MCF 10A (cell line): ENCODE measurements at regions not wholly inside any gene's neighbourhood (a gene's known extent, or its start where the extent isn't known, plus 50 kb on each side); places are given as distances from the start of the nearest gene placed in this dataset.
A peak's percentile ranks its signal among the peaks of the same experiment; 100 is the strongest.

Source experiments
- BruUV-seq: library from RNA; stranded (reverse); fragments of 400-500 nt; replicated peaks from 2 replicates; lab custom pipeline; 2021; lab: Mats Ljungman, UMichigan
- CTCF ChIA-PET: fragments of 300-600 bp; sonication (Branson Sonifier 250); formaldehyde crosslinking; extraction: SDS; loops from one replicate; lab custom pipeline; 2021; ENCODE audit warnings: antibody characterized with exemption, inconsistent platforms; lab: Yijun Ruan, JAX
- POLR2A ChIA-PET: fragments of 300-600, 350-650 bp; sonication (Branson Sonifier 250); formaldehyde crosslinking; extraction: SDS; loops from one replicate; lab custom pipeline; 2020; ENCODE audit warnings: antibody characterized with exemption, inconsistent platforms; lab: Yijun Ruan, JAX
- DNase-seq: peaks from one replicate; pipeline ENCODE4 v3.0.0-alpha.2; 2018; ENCODE audit not compliant: unreplicated experiment
- H3K27ac Mint-ChIP-seq: one replicate; pipeline ENCODE4 v1.8.0; 2022; ENCODE audit warnings: mild to moderate bottlenecking, low read depth, mixed read lengths; ENCODE audit not compliant: unreplicated experiment
- H3K27me3 Mint-ChIP-seq: one replicate; pipeline ENCODE4 v1.8.0; 2022; ENCODE audit warnings: mixed read lengths; ENCODE audit not compliant: insufficient read depth, unreplicated experiment
- H3K36me3 Mint-ChIP-seq: one replicate; pipeline ENCODE4 v1.8.0; 2022; ENCODE audit warnings: mild to moderate bottlenecking, moderate library complexity, mixed read lengths; ENCODE audit not compliant: insufficient read depth, unreplicated experiment
- H3K4me1 Mint-ChIP-seq: one replicate; pipeline ENCODE4 v1.8.0; 2022; ENCODE audit warnings: mixed read lengths; ENCODE audit not compliant: insufficient read depth, unreplicated experiment
- H3K4me3 Mint-ChIP-seq: one replicate; pipeline ENCODE4 v1.8.0; 2022; ENCODE audit warnings: mild to moderate bottlenecking, moderate library complexity, mixed read lengths; ENCODE audit not compliant: unreplicated experiment
- H3K9me3 Mint-ChIP-seq: one replicate; pipeline ENCODE4 v1.8.0; 2022; ENCODE audit warnings: mixed read lengths; ENCODE audit not compliant: unreplicated experiment
- intact Hi-C: fragments of 100-400 bp; cut with micrococcal nuclease; formaldehyde crosslinking; loops from 2 replicates; pipeline ENCODE4 v1.14.1; 2022
- TF ChIP-seq, protein P1 (sequence below): fragments of 200-600 bp; IDR thresholded peaks from one replicate; pipeline ENCODE4 v1.8.0; 2022; ENCODE audit warnings: antibody characterized with exemption, mild to moderate bottlenecking; ENCODE audit not compliant: unreplicated experiment

DNA sequence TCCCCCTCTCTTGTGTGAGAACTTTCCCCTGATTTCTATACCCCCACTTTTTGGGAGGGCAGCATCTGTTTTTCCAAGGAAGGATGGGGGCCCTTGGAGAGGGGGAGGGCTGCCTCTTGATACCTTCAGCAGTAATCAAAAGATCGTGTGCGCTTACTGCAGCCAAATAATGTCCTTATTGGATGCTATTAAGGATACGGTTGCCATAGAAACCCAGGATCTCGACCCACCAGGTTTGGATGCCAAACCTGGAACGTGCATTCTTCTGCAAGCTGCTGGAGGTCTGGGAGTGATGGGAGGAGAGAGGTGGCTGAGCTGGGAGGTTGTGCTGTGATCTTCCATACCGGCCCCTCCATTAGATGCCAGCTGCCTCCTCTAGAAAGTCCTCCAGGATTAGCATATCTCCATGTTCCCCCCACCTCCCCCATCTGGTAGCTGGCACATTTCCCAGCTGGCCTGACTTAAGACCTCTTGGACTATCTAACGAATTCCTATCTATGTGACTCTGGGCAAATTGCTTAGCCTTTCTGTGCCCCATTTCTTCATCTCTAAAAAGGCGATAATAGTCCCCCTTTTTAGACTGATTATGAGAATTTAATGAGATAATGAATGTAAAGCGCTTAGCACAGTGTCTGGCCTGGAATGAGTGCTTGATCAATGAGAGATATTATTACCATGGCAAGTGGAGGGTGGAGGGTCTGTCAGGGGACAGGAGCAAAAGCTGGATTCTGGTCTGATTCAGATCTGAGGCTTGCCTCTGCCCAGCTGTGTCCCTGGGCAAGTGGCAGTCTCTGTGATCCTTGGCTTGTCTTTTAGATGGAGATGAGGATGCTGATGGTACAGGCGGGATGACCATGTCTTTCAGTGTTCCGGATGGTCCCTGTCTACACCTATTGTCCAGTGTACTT is 78.5 kb upstream of the PCBD1 start:
- BruUV-seq = no TSS peak
- intact Hi-C loops = no loop called here
- H3K9me3 Mint-ChIP-seq = peaks cover 3% of the 10 kb centered on the region
- no peaks in the 10 kb centered on the region for H3K4me1 Mint-ChIP-seq
- ChIA-PET POLR2A (no interaction called here), CTCF (interaction anchor here (0.6 kb wide), 1 partner anchor 286 kb away, joined by 3 read pairs; no protein-coding TSS in a partner anchor)
- DNase-seq = no peak
- no peak overlapping the region for H3K4me3 Mint-ChIP-seq
- TF ChIP-seq, protein P1, sequence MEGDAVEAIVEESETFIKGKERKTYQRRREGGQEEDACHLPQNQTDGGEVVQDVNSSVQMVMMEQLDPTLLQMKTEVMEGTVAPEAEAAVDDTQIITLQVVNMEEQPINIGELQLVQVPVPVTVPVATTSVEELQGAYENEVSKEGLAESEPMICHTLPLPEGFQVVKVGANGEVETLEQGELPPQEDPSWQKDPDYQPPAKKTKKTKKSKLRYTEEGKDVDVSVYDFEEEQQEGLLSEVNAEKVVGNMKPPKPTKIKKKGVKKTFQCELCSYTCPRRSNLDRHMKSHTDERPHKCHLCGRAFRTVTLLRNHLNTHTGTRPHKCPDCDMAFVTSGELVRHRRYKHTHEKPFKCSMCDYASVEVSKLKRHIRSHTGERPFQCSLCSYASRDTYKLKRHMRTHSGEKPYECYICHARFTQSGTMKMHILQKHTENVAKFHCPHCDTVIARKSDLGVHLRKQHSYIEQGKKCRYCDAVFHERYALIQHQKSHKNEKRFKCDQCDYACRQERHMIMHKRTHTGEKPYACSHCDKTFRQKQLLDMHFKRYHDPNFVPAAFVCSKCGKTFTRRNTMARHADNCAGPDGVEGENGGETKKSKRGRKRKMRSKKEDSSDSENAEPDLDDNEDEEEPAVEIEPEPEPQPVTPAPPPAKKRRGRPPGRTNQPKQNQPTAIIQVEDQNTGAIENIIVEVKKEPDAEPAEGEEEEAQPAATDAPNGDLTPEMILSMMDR = no peak
- H3K36me3 Mint-ChIP-seq = no peaks in the 10 kb centered on the region
- H3K27me3 Mint-ChIP-seq = peaks cover 29% of the 10 kb centered on the region
- no peak overlapping the region for H3K27ac Mint-ChIP-seq

DNA sequence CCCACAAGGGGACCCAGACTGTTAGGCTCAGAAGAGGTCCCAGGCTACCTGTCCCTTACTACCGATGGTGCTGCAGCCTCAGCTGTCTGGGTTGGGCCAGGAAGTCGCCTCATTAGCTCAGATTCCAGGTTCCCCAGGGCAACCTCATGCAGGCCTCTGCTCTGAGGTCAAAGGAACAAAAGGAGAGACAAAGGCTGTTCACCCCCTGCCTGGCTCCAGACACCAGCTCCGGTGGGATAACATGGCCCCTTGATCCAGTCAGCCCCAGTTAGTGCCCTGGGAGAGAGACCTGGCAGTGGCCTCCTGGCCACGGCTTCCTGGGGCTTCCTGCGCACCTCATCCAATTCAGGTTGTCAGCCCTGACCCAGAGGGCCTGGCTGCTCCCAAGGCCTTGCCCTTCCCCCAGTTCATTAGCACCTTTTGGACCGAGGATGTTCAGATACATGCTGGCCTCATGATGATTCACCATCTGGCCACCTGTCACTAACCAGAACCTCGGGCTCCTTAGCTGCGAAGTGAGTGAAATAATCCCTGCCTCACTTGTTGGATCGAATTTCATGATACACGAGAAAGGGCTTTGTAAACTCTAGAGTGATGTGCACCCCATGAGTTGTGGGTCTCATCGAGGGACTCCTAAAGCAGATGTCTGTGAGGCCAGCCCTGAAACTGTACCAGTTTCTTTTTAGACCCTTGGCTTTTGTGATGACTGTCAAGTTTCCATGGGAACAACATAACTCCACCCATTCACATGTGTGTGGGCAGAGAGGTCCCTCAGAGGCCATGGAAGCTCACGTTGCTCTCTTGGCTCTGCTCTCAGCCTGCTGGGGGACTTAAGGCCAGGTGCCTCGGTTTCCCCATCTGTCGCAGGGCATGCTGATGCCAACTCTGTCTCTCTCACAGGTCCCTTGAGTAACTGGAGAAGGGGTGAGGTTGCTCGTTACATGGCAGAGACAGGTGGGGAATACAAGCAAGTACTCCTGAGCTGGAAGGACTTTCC is 79.5 kb upstream of the PCBD1 start:
- Mint-ChIP-seq H3K27ac (no peak overlapping the region), H3K27me3 (peaks cover 31% of the 10 kb centered on the region)
- TF ChIP-seq, protein P1 = no peak

DNA sequence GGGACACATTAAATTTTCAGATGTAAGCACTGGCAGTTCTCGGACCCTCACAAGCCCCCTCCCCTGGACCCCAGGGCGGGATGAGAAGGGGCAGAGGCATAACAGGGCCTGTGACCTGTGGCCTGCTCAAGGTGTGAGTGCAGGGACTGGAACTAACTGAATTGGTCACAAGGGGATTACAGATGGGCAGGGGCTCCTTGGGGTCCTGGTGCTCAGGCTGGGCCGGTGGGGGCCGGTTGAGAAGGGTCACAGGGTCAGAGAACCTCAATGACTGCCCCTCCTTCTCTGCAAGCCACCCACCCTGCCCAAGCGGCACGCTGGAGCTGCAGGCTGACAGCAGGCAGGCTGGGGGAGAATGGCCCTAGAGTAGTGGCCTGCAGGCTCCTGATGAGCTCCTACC is 80.8 kb upstream of the PCBD1 start:
- ChIA-PET POLR2A (no interaction called here), CTCF (no interaction called here)
- TF ChIP-seq, protein P1 = no peak
- intact Hi-C loops = no loop called here
- BruUV-seq = no TSS peak
- H3K4me1 Mint-ChIP-seq = no peaks in the 10 kb centered on the region
- H3K4me3 Mint-ChIP-seq = no peak overlapping the region
- DNase-seq = no peak
- peaks cover 7% of the 10 kb centered on the region for H3K9me3 Mint-ChIP-seq
- H3K27me3 Mint-ChIP-seq = peaks cover 30% of the 10 kb centered on the region
- no peaks in the 10 kb centered on the region for H3K36me3 Mint-ChIP-seq
- H3K27ac Mint-ChIP-seq = no peak overlapping the region

More for the DNA sequence above, 79.5 kb upstream of the PCBD1 start:
- peaks cover 7% of the 10 kb centered on the region for H3K9me3 Mint-ChIP-seq
- intact Hi-C loops = no loop called here
- POLR2A ChIA-PET = no interaction called here
- DNase-seq = peak; percentile 2
- CTCF ChIA-PET = interaction anchor here (0.6 to 1.0 kb wide), 2 partner anchors 44 to 285 kb away, joined by 3 read pairs; no protein-coding TSS in a partner anchor
- no peak overlapping the region for H3K4me3 Mint-ChIP-seq
- no peaks in the 10 kb centered on the region for H3K4me1 Mint-ChIP-seq
- no peaks in the 10 kb centered on the region for H3K36me3 Mint-ChIP-seq
- no TSS peak for BruUV-seq

DNA sequence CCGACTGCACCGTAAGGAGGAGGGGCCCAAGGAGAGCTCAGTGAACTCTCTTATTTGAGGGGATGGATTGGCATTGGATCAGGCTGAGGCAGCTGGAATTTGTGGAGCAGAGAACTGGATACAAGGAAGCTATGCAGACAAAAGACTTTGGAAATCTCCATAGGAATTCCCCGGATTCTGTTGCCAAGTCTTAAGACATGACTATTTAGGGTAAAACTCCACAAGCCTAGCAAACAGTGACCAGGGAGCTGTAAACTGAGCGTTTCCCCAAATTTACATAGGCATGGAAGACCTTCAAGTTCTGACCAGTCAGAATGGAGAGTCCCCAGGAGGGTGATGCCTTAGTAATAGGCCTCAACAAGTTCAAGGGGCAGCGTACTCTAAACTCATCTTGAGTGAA is 82.5 kb upstream of the PCBD1 start:
- no peaks in the 10 kb centered on the region for H3K36me3 Mint-ChIP-seq
- TF ChIP-seq, protein P1 = no peak
- H3K27me3 Mint-ChIP-seq = peaks cover 39% of the 10 kb centered on the region
- no peak overlapping the region for H3K4me3 Mint-ChIP-seq
- intact Hi-C loops = no loop called here
- peaks cover 7% of the 10 kb centered on the region for H3K9me3 Mint-ChIP-seq
- CTCF ChIA-PET = no interaction called here
- POLR2A ChIA-PET = no interaction called here
- no peak for DNase-seq
- no peaks in the 10 kb centered on the region for H3K4me1 Mint-ChIP-seq
- no TSS peak for BruUV-seq
- no peak overlapping the region for H3K27ac Mint-ChIP-seq
